Hematopoietic multipotent progenitor cell treated with erythropoietin and hydrocortisone succinate and interleukin-3 and kit ligand, for 6 days (in vitro differentiated cells): ENCODE measurements at regions not wholly inside any gene's neighbourhood (a gene's known extent, or its start where the extent isn't known, plus 50 kb on each side); places are given as distances from the start of the nearest gene placed in this dataset.
"Not testable (repeated sequence)": the region's sequence is repeated elsewhere in the genome, so short reads cannot be mapped to it uniquely, and the experiment has no call there.

Experiments
- DNase-seq: peaks from one replicate; pipeline ENCODE4 v3.0.0-alpha.2; 2015

DNA sequence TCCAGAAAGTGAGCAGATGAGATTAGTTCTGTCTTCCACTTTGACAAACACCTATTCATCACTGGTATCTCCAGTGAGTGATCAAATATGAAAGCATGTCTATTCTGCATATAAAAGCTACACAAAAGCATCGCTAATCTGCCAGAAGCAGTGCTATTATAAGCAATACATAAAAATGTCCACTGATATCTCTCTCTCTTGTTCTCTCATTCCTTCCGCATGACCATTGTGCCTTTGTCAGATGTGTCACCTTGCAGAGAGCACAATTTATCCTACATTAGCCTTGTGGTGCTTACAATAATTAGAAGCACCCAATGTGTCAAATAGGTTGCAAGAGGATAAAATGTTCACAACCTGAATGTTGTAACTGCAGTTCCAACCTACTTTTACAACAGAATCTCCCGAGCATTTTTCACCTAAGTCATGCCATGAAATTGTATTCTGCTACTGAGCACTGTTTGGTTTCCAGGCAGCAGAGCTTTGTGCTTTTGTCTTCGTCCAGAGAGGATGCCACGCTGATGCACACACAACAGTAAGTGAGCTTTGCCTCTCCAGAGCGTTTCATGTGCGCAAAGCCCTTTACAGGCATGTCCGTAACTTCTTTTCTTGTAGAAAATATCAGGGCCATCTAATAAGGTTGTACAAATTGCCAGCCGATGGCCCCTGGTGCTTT lies 198.7 kb upstream of the PLD5 start:
- no peak for DNase-seq

DNA sequence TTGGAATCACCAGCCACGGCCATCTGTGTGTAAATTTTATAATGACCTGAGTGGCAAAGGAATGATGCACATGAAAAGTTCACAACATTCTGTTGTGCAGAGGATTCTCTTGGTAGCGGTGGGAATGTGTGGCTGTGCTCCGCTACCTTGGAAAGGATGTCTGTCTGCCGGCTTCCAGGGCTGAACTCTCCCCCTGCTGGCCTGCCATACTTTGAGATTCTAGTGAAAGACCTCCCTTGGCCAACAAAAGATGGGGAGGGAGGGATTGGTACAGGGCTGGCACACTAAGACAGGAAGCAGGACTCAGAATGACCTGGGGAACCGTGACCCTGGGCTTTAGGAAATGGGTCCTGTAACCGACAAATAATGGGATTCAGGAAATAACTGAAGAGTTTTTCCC lies 194.5 kb upstream of the PLD5 start:
- no peak for DNase-seq

DNA sequence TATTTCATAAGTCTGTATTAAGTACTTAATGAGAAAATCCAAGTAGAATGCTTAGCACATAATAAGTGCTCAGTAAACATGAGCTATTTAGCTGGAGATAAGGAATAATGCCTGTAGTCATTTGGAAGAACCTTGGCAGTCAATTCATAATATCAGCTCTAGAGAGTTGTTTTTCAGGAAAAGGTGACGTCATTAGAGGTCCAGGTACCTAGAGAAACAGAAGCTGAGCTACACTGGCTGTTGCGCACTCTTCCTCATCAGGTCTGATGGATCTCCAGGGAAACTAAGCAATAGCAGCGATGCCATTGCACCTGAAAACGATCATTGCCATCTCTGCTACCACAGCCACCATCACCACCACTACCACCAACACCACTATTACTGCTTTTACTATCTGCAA lies 187.8 kb upstream of the PLD5 start:
- DNase-seq: no peak

DNA sequence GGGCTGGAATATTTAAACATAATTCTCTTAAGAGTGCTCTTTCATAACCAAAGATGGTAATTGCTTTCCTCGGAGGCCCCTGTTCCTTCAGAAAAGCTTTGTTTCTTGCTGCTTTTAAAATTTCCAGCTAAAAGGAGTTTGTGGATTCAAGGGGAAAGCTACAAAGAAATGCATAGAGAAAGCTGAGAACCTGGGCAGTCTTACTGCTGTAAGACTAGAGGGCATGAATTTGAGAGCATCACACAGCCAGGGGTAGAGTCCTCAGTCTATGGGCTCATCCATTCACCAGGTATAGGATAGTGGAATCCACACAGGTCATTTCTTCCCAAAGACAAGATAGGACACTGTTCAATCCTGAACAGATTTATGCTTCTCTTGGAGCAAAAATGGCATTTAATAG lies 186.3 kb upstream of the PLD5 start:
- DNase-seq: no peak

DNA sequence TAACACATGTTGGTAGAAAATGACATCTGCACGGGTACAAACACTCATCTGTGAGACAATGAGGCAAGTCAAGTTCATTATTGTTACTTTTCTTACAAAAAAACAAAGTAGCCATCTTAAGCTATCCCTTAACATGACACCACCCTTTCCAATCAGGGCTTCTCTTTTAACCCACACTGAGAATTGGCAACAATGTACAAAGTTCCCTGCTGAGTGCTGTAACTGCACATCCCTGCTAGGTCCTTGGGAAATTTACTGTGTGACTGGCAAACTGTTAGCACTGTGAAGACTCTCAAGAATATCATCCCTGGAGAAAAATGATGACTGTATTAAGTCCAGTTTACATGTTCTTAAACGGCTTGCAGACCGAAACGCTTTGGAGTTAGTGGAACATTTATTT lies 185.8 kb upstream of the PLD5 start:
- no peak for DNase-seq

DNA sequence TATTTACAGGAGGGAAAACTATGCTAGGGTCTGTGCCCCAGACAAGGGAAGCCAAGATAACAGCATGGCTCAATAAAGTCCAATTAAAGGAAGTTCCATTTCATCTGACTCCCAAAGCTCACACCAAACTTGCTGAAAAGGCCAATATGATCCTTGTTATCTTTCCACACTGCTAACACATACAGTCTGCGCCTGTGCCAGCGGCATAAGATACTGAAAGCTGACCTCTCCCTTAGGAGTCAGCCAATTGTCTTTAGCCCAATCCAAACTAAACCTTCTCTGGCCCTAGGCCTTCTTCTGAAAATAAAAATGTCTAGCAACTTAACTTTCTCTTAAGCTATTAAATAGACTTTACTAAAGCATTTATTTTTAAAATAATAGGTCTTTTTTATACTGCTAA lies 179.0 kb upstream of the PLD5 start:
- DNase-seq: no peak

DNA sequence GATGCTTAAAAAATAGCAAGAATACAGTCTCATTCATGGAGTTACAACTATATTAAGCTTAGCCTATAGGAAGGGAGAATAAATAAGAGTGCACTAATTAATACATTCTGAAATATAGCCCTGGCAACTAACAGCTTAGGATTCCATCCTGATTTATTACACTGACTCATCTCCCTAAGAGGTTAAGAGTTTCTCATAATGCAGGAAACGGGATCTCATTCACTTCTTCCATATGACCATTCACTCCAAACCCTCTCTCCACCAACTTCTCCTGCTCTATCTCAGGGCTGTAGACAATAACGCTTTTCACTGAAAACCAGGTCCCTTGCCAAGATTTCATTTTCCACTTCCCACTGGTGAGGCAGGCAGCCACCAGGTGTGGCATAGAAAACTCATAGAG lies 168.5 kb upstream of the PLD5 start:
- no peak for DNase-seq

DNA sequence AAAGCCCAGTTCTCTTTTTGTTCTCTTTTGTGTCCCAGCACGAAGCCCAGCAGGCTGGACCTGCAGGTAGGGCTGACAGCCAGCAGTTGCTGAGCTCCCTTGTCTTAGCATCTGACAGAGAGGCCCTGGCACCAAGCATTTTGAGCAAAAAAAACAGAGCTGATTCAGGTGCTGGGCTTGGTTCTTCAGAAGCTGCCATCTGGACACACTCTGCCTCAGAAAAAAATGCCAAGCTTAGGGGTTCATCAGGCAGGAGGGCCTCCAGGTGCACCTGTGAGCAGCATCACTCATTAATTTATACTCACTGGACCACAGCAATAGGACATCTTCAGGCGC lies 167.1 kb upstream of the PLD5 start:
- no peak for DNase-seq

DNA sequence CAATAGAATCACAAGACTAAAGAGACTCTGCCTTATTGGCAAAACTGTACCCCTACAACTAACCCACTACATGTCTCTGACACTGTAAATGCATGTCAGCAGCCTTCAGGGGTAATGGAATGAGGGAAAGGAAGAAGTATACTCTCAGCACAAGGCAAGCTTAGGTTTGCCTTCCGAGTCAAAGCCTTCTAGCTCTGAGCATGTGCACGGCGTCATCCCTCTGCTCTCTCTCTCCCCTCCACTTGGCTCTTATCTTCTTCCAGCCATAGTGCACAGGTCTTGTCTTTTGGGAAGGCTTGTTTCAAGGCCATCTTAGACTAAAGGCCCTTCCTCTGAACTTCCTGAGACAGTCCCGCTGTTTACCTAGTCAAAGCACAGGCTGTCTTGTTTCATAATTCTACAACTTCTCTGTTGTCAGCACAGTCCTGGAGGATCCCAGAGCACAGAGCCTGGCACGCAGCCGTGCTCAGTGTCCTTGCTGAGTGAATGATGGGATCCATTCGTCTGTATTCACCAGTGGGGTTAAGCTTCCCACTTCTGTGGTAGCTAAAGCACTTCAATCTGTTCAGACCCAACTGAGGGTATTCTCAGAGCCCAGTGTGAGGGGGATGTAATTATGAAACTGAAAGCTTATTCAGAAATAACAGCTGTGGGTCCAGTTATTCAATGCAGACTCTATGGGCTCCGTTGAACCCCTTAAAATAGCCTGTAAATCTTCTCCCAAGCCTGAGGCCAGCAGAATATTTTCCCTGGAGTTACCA lies 166.5 kb upstream of the PLD5 start:
- no peak for DNase-seq

DNA sequence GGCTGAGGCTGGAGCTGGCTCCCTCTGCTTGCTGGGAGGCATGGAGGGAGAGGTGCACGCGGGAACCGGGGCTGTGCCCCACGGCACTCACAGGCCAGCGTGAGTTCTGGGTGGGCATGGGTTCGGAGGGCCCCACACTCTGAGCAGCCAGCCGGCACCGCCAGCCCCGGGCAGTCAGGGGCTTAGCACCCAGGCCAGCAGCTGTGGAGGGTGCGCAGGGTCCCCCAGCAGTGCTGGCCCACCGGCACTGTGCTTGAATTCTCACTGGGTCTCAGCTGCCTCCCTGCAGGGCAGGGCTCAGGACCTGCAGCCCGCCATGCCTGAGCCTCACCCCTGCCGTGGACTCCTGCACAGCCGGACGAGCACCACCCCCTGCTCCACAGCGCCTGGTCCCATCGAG lies 164.9 kb upstream of the PLD5 start:
- DNase-seq: no peak

DNA sequence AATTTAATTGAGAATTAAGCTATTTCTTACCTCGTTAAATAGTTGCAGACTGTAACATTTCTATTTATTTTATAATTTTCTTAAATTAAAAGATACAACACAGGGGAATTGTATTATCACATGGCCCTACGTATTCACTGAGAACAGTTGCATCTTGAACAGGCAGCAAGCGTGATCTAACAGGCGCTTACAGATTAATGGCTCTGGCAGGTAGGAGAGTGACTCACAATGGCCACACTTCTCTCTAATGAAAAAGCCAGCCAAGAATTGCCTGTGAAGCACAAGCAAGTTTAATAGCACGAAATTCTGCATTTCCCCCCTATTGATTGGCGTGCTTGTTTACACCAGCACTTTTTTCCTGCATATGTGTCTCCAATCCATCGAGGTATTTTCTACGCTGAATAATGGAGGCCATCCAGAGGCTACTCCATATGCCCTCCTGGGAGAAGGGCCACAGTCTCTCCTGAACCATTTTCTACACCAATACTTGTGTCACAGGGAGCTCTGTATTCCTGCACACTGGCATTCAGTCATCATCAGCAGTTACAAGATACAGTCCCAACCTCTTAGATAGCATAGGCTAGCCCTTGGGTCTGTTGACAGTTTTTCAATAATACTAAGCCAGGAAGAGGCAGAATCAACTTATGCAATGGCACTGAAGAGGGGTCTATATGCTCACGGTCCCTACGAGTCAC lies 150.6 kb upstream of the PLD5 start:
- no peak for DNase-seq

DNA sequence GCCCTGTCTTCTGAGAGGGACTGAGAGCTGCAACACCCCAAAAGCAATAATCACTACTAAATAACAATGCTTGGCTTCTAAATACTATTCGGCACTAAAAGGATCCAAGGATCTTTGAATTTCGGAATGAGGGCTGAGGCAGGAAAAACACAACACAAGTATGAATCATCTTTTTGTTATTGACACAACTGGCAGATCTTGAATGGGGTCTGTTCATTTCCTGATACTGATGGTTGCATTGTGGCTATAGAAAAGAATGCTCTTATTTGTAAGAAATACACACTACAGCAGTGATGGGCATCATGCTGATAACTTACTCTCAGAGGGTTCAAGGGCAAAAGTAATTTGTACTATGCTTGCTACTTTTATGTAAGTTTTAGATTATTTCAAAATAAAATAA lies 149.2 kb upstream of the PLD5 start:
- no peak for DNase-seq

DNA sequence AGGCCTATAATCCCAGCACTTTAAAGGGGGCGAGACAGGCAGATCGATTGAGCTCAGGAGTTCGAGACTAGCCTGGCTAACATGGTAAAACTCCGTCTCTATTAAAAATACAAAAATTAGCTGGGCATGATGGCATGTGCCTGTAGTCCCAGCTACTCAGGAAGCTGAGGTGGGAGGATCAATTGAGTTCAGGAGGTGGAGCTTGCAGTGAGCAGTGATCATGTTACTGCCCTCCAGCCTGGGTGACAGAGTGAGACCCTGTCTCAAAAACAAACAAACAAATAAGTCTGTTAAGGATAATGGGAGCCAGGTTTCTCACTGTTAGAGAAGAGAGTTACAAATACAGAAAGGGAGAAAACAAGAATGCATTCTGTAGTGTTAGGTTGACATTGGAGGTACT lies 148.7 kb upstream of the PLD5 start:
- DNase-seq: not testable (repeated sequence)

DNA sequence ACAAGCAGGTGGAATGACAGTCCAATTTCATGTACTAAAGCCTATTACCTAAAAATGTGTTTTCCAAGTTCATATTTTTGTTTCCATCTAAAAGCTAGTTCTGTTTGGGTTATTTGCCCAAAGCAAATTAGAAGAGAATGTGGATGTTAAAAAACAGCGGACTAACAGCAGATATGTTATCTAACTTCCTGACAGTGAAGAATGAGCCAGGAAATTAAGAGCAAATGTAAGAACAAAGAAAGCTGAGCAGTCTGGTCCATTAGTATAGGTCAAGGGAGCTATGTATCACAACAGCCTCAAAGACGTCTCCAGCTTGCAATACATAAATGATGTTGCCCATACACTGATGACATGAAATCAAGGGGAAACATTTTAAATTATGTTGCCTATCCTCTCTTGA lies 145.5 kb upstream of the PLD5 start:
- no peak for DNase-seq

DNA sequence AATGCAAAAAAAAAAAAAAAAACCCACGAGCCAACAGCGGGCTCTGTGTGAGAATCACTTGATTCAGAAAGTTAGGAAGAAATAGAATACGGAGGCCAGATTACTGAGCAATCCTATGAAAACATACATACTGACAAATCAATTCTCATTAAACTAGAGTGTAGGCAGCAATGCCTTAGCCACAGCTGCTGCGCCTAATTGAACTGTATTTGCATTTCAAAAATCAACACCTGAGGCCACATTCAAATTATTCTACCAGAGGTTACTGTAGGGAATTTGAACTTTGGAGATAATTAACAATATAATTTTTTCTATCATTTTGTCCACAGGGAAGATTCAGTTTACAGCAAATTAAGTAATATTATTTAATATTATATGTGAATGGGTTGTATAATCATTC lies 138.4 kb upstream of the PLD5 start:
- DNase-seq: no peak

DNA sequence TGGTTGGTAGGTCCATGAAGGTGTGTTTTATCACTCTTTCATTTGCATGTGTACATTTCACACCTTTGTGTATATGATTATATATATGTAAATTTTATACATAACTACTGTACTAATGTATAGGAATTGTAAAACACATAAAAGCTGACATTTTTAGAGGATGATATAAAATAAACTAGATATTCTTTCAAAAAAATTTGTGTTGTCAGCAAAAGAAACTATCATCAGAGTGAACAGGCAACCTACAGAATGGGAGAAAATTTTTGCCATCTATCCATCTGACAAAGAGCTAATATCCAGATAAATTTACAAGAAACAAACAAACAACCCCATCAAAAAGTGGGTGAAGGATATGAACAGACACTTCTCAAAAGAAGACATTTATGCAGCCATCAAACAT lies 129.3 kb upstream of the PLD5 start:
- not testable (repeated sequence) for DNase-seq

DNA sequence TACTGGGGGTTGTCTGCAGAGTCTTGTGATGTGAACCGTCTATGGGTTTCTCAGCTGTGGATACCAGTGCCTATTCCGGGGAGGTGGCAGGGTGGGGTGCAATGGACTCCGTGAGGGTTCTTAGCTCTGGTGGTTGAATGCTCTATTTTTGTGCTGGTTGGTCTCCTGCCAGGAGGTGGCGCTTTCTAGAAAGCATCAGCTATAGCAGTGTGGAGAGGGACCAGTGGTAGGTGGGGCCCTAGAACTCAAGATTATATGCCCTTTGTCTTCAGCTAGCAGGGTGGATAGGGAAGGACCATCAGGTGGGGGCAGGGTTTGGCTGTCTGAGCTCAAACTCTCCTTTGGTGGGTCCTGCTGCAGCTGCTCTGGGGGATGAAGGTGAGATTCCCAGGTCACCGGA lies 127.3 kb upstream of the PLD5 start:
- peak; percentile 1 for DNase-seq

DNA sequence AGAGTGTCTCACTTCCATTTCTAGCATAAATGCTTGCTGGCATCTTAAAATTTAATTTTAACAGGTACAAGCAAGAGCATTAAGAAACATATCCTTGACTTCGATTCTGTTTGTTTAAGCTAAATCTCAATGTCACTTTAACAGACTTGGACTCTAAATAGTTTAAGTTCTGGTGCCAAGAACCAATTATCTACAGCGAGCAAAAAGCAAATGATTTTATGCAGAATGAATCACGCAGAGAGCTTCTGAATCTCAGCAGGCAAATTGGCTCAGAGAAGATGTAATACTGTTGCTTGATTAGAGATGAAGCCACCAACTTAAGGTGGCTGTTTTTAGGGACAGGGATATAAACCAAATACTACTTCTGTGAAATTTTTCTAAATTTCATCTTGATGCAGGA lies 117.0 kb upstream of the PLD5 start:
- no peak for DNase-seq

DNA sequence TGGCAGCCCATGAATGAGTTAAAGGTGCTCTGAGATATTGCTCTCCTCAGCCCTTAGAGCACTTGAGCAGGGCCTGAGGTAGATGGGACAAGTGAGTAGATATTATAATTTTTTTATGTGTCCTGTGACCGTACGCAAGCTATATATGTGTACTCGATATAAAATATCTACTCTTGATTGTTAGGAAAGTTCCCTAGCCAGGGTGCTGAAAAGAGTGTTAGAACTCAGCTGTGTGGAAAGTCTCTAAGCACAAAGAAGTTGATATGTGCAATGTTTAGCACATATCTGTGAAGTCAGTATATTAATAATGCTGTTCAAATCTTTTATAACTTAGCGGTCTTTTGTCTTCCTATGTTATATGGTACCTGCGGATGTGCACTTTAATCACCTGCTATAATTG lies 114.6 kb upstream of the PLD5 start:
- no peak for DNase-seq

DNA sequence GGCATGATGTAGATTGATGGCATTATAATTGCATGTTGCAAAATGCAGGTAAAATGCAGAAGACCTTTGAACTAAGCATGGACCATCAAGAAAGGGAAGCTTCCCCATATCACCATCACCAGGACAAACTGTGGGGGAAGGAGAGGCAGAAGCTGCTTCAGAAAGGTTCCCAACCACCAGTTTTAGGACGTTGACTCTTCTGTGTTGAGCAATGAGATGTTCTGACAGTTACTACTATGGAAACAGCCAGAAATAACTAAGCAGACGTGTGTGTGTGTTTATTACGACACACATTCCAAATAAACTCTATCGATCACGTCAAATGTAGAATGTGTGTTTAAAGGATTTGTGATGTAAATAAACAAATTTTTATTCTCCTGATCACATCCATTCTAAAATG lies 110.2 kb upstream of the PLD5 start:
- DNase-seq: no peak

DNA sequence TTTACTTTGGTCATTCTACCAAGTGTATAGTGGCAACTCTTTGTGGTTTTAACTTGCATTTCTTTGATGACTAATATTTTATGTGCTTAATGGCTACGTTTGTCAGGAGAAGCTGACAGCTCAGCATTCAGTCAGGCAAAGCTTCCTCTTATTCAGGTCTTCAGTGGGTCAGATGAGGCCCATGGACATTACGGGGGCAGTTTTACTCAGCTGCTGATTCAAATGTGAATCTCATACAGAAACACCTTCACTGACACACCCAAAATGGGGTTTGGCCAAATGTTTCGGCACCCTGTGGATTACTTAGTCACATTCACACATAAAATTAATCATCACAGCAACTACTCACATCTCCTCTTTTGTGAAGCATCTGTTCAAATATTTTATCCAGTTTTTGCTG lies 104.9 kb upstream of the PLD5 start:
- no peak for DNase-seq

DNA sequence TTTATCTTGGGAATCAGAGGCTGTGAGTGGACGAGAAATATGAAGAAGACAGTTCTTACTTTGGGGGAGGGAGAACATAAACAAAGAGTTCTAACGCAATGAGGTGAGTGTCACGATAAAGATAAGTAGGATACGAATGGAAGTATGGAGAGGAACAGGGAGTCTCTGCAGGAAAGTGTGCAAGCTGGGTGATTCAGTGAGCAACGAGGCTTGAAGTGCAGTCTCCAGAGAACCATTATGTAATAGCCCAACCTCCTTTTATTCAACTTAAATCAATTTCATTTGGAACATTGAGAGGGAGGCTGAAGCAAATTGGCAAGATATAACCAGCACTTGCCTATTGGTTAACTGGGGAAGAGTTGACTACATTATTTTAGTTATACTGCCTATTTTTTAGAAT lies 99.3 kb upstream of the PLD5 start:
- no peak for DNase-seq

DNA sequence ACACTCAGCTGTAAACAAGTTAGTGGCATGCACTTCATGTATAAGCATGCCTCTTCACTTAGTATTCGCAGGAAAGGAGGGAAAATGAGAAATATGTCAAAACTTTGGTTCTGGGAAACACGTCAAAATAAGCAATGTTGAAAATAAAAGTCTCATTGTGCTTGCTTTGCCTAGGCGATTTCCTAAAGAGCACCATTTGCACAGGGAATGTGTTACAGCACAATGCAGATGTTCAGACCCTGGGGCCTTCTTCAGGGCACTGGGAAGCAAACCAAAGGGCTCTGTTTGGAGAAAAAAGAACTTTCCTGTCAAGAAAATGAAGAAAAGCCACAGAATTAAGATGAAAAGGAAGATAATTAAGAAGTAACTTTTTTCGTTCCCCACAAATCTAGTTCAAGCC lies 98.6 kb upstream of the PLD5 start:
- no peak for DNase-seq

DNA sequence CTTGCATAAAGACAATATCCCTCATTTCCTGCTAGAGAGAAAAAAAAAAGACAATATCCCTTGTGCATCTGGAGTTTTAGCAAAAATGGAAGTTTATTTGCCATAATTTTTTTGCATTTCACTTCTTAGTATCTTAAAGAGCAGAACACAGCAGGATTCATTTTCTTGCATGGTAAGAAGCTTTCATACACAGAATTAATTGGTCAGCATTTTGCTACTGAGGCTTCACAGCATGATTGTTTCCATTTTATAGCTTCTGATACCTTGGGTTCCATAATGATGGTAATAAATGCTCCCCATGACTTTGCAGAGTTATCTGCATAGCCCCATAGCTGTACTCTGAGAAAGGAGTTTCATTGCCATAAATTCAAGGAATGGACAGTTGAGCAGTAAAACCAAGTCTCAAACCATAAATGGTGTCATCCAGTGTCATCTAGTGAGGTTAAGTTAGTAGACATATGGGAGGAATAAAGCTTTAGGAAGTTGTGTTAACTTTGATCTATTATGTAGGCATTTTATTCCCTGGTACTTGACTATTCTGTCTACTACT lies 88.8 kb upstream of the PLD5 start:
- DNase-seq: no peak
